ENCODE measurements at regions not wholly inside any gene's neighbourhood (a gene's known extent, or its start where the extent isn't known, plus 50 kb on each side); places are given as distances from the start of the nearest gene placed in this dataset.
"Not testable (repeated sequence)": the region's sequence is repeated elsewhere in the genome, so short reads cannot be mapped to it uniquely, and the experiment has no call there.

- in situ Hi-C loops (cut with HindIII; ENCODE audit: low pct_ligation_motif_present, low sequenced_read_pairs) = no loop called here
- Histone ChIP-seq H3K4me3 (ENCODE audit: low read depth, low read length) (no peak overlapping the region), H3K36me3 (replicated peaks) (no peaks in the 10 kb centered on the region), H3K27ac (no peak overlapping the region), H3K27me3 (replicated peaks) (no peaks in the 10 kb centered on the region)
- TF ChIP-seq CTCF (IDR thresholded peaks at IDR 0.05; ENCODE audit: low read depth, low read length, missing control alignments) = no peak
- DNase-seq = no peak
These were observed 205.5 kb upstream of the KCNH7 start for GRCh38 chr2:163044114-163044513.

- Histone ChIP-seq H3K4me3 (ENCODE audit: low read depth, low read length) (no peak overlapping the region), H3K27ac (no peak overlapping the region), H3K36me3 (replicated peaks) (no peaks in the 10 kb centered on the region), H3K27me3 (replicated peaks) (no peaks in the 10 kb centered on the region)
- DNase-seq = no peak
- TF ChIP-seq CTCF (IDR thresholded peaks at IDR 0.05; ENCODE audit: low read depth, low read length, missing control alignments) = no peak
- in situ Hi-C loops (cut with HindIII; ENCODE audit: low pct_ligation_motif_present, low sequenced_read_pairs) = no loop called here
These were observed 204.6 kb upstream of the KCNH7 start for GRCh38 chr2:163043201-163043600.

GRCh38 chr2:163039266-163039665 lies 200.7 kb upstream of the KCNH7 start:
- Histone ChIP-seq H3K27ac (no peak overlapping the region), H3K36me3 (replicated peaks) (no peaks in the 10 kb centered on the region), H3K27me3 (replicated peaks) (no peaks in the 10 kb centered on the region), H3K4me3 (ENCODE audit: low read depth, low read length) (no peak overlapping the region)
- no peak for TF ChIP-seq CTCF (IDR thresholded peaks at IDR 0.05; ENCODE audit: low read depth, low read length, missing control alignments)
- no peak for DNase-seq
- in situ Hi-C loops (cut with HindIII; ENCODE audit: low pct_ligation_motif_present, low sequenced_read_pairs) = no loop called here

- no peaks in the 10 kb centered on the region for H3K27me3 ChIP-seq (replicated peaks)
- in situ Hi-C loops (cut with HindIII; ENCODE audit: low pct_ligation_motif_present, low sequenced_read_pairs) = no loop called here
- no peak for TF ChIP-seq CTCF (IDR thresholded peaks at IDR 0.05; ENCODE audit: low read depth, low read length, missing control alignments)
- H3K4me3 ChIP-seq (ENCODE audit: low read depth, low read length) = no peak overlapping the region
- no peak for DNase-seq
- no peaks in the 10 kb centered on the region for H3K36me3 ChIP-seq (replicated peaks)
- H3K27ac ChIP-seq = no peak overlapping the region
These were observed 190.2 kb upstream of the KCNH7 start for GRCh38 chr2:163028807-163029206.

GRCh38 chr2:163026136-163026775 lies 187.7 kb upstream of the KCNH7 start:
- H3K36me3 ChIP-seq (replicated peaks); in situ Hi-C loops (cut with HindIII; ENCODE audit: low pct_ligation_motif_present, low sequenced_read_pairs); DNase-seq; H3K4me3 ChIP-seq (ENCODE audit: low read depth, low read length); H3K27ac ChIP-seq; H3K27me3 ChIP-seq (replicated peaks): not testable (repeated sequence)

GRCh38 chr2:163016882-163017281 lies 178.3 kb upstream of the KCNH7 start:
- H3K27ac ChIP-seq; in situ Hi-C loops (cut with HindIII; ENCODE audit: low pct_ligation_motif_present, low sequenced_read_pairs); DNase-seq; H3K4me3 ChIP-seq (ENCODE audit: low read depth, low read length); H3K36me3 ChIP-seq (replicated peaks); H3K27me3 ChIP-seq (replicated peaks): not testable (repeated sequence)

- H3K27ac ChIP-seq = no peak overlapping the region
- no peak for TF ChIP-seq CTCF (IDR thresholded peaks at IDR 0.05; ENCODE audit: low read depth, low read length, missing control alignments)
- H3K4me3 ChIP-seq (ENCODE audit: low read depth, low read length) = no peak overlapping the region
- H3K36me3 ChIP-seq (replicated peaks) = no peaks in the 10 kb centered on the region
- in situ Hi-C loops (cut with HindIII; ENCODE audit: low pct_ligation_motif_present, low sequenced_read_pairs) = no loop called here
- no peak for DNase-seq
- no peaks in the 10 kb centered on the region for H3K27me3 ChIP-seq (replicated peaks)
These were observed 172.4 kb upstream of the KCNH7 start for GRCh38 chr2:163011000-163011399.

Measured in brain microvascular endothelial cell (primary cell).